H54 (cell line): ENCODE measurements at regions not wholly inside any gene's neighbourhood (a gene's known extent, or its start where the extent isn't known, plus 50 kb on each side); places are given as distances from the start of the nearest gene placed in this dataset.

ENCODE experiments used
- DNase-seq: peaks from one replicate; pipeline ENCODE4 v3.0.0; 2011; ENCODE audit warnings: low spot score, mixed read lengths; ENCODE audit not compliant: insufficient read length
- FAIRE-seq: peaks from 3 replicates; lab custom pipeline; 2011; peaks lifted over from hg19 to GRCh38; lab: Jason Lieb, UNC
- POLR2A ChIP-seq: IDR thresholded peaks from 2 replicates; pipeline ENCODE4 v1.6.1; 2011; ENCODE audit warnings: low read depth, mild to moderate bottlenecking, low read length

DNA sequence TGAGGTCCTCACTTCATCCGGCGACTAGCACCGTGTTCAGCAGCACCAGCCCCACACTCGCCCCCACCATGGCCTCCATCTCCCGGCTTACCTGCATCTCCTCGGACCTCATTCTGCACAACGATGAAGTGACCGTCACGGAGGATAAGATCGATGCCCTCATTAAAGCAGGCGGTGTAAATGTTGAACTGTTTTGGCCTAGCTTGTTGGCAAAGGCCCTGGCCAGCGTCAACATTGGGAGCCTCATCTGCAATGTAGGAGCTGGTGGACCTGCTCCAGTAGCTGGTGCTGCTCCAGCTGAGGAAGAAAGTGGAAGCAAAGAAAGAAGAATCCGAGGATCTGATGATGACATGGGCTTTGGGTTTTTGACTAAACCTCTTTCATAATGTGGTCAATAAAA lies 70.5 kb upstream of the MYCN start:
- no peak for DNase-seq
- no peak for TF ChIP-seq POLR2A
- no peak for FAIRE-seq

DNA sequence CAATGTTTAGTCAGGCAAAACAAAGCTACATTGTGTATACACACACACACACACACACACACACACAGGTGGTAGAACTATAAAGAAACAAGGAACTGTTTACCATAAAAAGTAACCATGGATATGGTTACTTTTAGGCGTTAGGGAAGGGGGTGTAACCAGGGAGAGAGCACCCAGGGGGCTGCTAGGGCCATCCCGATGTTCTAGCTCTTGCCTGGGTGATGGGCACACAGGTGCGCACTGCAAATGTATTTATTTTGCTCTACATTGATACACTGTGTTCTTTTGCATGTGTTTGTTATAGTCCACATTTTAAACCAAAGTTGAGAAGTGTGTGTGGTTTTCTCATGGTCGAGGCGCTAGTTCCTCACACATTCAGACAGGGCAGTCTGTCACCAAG lies 69.8 kb upstream of the MYCN start:
- FAIRE-seq = no peak
- no peak for DNase-seq
- no peak for TF ChIP-seq POLR2A

- FAIRE-seq (no peak), DNase-seq (no peak)
- no peak for TF ChIP-seq POLR2A
These were observed 69.0 kb upstream of the MYCN start for GRCh38 chr2:15871239-15871783.

DNA sequence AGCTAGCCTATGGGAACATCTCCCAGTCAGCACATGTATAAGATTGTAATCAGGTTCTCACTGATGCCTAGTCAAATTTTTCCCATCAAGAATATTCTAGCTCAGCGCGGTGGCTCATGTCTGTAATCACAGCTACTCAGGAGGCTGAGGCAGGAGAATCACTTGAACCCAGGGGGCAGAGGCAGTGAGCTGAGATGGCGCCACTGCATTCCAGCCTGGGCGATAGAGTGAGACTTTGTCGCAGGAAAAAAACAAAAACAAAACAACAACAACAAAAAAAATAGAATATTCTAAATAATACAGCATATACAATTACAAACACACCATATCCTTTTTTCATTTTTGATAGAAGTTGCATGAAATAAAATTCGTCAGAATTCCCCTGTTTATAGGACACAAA lies 67.5 kb upstream of the MYCN start:
- FAIRE-seq (no peak), DNase-seq (no peak)
- no peak for TF ChIP-seq POLR2A

GRCh38 chr2:15874321-15874720 lies 66.0 kb upstream of the MYCN start:
- FAIRE-seq = no peak
- TF ChIP-seq POLR2A = no peak
- DNase-seq = no peak

DNA sequence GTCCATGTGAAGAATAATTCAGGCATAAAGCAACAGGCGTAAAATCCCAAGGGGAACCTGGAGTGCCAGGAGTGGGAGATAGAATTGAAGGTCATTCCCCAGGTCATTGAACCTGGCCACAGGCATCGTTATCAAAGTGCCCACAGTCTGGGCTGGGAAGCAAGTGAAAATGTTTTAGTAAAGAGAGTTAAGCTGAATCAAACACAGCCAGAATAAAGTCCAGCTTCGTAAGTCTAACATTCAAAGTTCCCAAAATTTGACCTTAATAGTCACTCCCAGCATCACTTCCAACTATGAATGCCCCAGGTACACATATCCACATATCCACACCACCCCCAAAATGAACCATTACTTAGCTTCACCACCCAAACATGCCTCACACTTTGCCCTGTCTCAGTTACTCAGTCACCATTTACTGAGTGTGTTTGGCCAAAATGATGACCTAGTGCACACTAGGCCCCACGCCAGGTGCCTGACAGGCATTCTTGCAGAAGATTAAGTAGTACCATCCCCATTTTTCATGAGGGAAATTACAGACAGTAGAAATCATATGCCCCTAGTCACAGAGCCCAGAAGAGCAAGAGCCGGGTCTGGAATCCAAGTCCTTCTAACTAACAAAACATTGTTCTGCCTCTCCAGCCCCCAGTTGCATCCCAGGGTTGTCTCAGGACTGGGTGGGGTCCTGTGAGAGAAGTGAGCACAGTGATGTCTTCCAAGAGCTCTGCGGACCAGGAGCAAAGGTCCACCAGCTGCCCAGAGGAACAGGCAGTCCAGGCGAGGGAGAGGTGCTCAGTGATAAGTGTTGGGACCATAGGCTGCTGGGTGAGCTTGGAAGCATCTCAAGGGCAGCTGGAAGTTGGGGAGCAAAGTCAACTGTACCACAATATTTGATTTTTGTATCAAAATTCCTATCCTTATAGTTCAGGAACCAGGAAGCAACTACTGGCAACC lies 65.2 kb upstream of the MYCN start:
- TF ChIP-seq POLR2A = no peak
- FAIRE-seq (no peak), DNase-seq (no peak)

DNA sequence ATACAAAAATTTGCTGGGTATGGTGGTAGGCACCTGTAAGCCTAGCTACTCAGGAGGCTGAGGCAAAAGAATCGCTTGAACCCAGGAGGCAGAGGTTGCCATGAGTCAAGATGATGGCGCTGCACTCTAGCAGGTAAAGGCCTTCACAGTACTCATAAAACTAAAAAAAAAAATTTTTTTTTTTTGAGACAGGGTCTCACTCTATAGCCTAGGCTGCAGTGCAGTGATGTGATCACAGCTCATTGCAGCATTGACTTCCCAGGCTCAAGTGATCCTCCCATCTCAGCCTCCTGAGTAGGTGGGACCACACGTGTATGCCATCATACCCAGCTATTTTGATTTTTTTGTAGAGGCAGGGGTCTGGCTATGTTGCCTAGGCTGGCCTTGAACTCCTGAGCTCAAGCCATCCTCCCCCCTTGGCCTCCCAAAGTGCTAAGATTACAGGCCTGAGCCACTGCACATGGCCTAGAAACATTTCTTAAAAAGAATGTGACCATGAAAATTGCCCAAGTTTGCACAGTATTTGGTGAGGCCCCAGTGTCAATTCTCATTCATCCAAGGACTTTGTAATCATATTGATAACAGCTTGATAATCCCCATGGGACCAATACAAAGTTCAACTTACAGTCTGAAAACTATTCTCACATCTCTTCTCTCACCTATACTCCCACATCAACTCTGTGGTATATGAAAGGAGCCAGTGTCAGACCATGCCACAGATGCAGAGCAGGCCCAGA lies 64.2 kb upstream of the MYCN start:
- DNase-seq (no peak), FAIRE-seq (no peak)
- TF ChIP-seq POLR2A = no peak

GRCh38 chr2:15880226-15881119 lies 59.9 kb upstream of the MYCN start:
- FAIRE-seq = no peak
- TF ChIP-seq POLR2A = no peak
- no peak for DNase-seq

DNA sequence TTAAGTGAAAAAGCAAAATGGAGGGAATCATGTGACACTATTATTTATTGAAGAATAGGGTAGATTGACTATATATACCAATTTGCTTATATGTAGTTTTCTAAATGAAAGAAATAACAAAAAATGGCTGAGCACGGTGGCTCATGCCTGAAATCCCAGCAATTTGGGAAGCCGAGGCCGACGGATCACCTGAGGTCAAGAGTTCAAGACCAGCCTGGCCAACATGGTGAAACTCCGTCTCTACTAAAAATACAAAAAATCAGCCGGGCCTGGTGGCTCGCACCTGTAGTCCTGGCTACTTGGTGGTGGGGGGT lies 59.3 kb upstream of the MYCN start:
- FAIRE-seq = no peak
- TF ChIP-seq POLR2A = no peak

DNA sequence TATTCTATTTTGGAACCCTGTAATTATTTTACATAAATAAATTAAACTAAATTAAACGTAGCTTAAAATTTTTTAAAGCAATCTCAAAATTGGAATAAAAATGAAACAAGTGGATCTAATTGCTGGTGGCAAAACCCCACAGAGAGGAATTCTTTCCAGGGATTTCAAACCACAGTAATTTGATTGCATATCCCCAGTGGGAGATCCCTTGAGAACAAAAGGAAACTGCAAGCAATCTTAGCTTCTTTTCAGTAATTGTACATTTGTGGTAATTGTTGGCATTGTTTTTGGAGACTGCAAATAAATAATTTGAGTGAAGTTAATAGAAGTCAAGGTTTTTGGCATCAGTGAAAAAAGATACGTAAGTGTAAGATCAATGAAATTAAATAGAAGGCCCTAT lies 58.7 kb upstream of the MYCN start:
- FAIRE-seq = no peak
- DNase-seq = no peak
- TF ChIP-seq POLR2A = no peak

More for the DNA sequence above, 59.3 kb upstream of the MYCN start:
- no peak for DNase-seq

- TF ChIP-seq POLR2A = no peak
- DNase-seq = no peak
- no peak for FAIRE-seq
These were observed 57.4 kb upstream of the MYCN start for GRCh38 chr2:15882761-15883497.

GRCh38 chr2:15883684-15884083 lies 56.7 kb upstream of the MYCN start:
- FAIRE-seq (no peak), DNase-seq (no peak)
- no peak for TF ChIP-seq POLR2A

DNA sequence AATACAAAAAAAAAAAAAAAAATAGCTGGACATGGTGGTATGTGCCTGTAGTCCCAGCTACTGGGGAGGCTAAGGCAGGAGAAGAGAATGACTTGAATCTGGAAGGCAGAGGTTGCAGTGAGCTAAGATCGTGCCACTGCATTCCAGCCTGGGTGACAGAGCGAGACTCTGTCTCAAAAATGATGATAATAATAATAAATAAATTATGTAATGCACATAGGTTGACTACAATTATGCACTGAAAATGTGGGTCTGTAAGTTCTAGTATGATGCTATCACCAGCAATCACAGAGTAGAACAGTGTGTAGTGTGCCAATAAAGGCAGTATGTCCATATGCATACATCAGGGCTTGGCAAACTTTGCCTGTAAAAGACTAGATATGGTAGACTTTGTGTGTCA lies 55.6 kb upstream of the MYCN start:
- TF ChIP-seq POLR2A = no peak
- FAIRE-seq (no peak), DNase-seq (no peak)
